ENCODE measurements at regions not wholly inside any gene's neighbourhood (a gene's known extent, or its start where the extent isn't known, plus 50 kb on each side); places are given as distances from the start of the nearest gene placed in this dataset.

GRCh38 chr4:3700736-3701135 lies 65.4 kb upstream of the ADRA2C start:
- Mint-ChIP-seq H3K27ac (no peak overlapping the region), H3K4me1 (no peaks in the 10 kb centered on the region), H3K36me3 (ENCODE audit: low read depth) (no peaks in the 10 kb centered on the region), H3K4me3 (no peak overlapping the region), H3K9me3 (peaks cover 8% of the 10 kb centered on the region), H3K27me3 (peaks cover 4% of the 10 kb centered on the region)
- ChIA-PET POLR2A (no interaction called here), CTCF (no interaction called here)
- no peak for DNase-seq

- Mint-ChIP-seq H3K36me3 (ENCODE audit: low read depth) (no peaks in the 10 kb centered on the region), H3K27me3 (peaks cover 5% of the 10 kb centered on the region), H3K4me1 (no peaks in the 10 kb centered on the region), H3K27ac (no peak overlapping the region), H3K9me3 (peaks cover 8% of the 10 kb centered on the region), H3K4me3 (no peak overlapping the region)
- ChIA-PET POLR2A (no interaction called here), CTCF (no interaction called here)
- DNase-seq = no peak
These were observed 66.0 kb upstream of the ADRA2C start for GRCh38 chr4:3700223-3700622.

DNA sequence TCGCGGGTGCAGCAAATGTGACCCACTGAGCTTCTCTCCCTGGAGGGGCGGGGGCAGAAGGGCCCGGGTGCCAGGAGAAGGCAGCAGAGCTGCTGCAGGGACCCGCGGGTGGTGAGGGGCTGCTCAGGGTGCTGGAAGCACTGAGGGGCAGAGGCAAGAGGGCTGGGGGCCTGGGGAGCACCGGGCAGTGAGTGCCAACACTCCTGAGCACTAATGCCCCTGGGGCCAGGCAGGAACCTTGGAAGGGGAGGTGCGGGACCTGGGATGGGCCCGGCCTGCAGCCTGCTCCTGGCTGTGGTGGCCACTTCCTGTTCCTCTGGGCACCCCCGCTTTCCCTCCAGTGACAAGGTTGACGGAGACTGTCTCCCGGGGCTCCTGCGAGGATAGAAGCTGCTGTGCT lies 66.5 kb upstream of the ADRA2C start:
- ChIA-PET CTCF (no interaction called here), POLR2A (no interaction called here)
- peaks cover 8% of the 10 kb centered on the region for H3K9me3 Mint-ChIP-seq
- H3K27ac Mint-ChIP-seq = no peak overlapping the region
- H3K36me3 Mint-ChIP-seq (ENCODE audit: low read depth) = no peaks in the 10 kb centered on the region
- no peaks in the 10 kb centered on the region for H3K4me1 Mint-ChIP-seq
- no peak overlapping the region for H3K4me3 Mint-ChIP-seq
- DNase-seq = no peak
- H3K27me3 Mint-ChIP-seq = peaks cover 7% of the 10 kb centered on the region

DNA sequence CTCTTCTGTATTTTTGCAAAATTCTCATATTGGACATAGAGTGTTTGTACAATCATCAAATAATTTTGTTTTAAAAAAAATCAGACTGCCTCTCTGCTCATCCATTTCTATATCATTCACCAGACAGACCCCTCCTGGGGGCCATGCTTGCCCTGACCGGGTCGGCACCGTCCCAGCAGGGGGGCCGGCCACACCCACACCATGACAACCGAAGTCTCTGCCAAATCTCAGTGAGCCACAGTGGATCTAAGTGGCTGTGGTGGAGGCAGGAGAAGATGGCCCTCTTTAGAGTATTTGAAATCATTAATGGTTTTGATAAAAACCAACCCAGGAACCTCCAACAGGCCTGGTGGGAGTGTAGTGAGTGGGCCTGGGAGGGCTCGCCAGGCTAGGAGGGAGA lies 66.9 kb upstream of the ADRA2C start:
- no peak for DNase-seq
- no peak overlapping the region for H3K27ac Mint-ChIP-seq
- ChIA-PET CTCF (no interaction called here), POLR2A (no interaction called here)
- no peaks in the 10 kb centered on the region for H3K4me1 Mint-ChIP-seq
- H3K9me3 Mint-ChIP-seq = peaks cover 8% of the 10 kb centered on the region
- peaks cover 7% of the 10 kb centered on the region for H3K27me3 Mint-ChIP-seq
- H3K4me3 Mint-ChIP-seq = no peak overlapping the region
- no peaks in the 10 kb centered on the region for H3K36me3 Mint-ChIP-seq (ENCODE audit: low read depth)

DNA sequence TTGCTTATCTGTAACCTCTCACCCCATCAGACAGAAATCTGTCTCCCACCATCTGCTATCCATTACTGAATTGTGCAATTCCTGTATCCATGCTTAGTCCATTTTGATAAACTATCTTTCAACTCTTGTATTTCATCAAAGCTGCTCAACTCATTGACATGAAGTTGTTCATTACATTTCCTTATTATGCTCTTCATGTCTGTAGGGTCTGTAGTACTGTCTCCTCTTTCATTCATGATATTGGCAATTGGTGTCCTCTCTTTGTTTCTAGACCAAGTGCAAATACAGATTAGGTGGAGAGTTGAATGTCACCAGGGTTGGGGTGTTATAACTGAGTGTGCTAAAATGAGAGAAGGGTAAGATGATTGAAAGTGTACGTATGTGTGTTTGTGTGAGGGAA lies 69.2 kb upstream of the ADRA2C start:
- Mint-ChIP-seq H3K4me3 (no peak overlapping the region), H3K4me1 (no peaks in the 10 kb centered on the region), H3K9me3 (peaks cover 8% of the 10 kb centered on the region), H3K36me3 (ENCODE audit: low read depth) (no peaks in the 10 kb centered on the region), H3K27me3 (peaks cover 7% of the 10 kb centered on the region), H3K27ac (no peak overlapping the region)
- CTCF ChIA-PET = no interaction called here
- no peak for DNase-seq
- POLR2A ChIA-PET = no interaction called here

GRCh38 chr4:3690551-3691152 lies 75.5 kb upstream of the ADRA2C start:
- Mint-ChIP-seq H3K36me3 (ENCODE audit: low read depth) (no peaks in the 10 kb centered on the region), H3K27ac (no peak overlapping the region), H3K4me1 (no peaks in the 10 kb centered on the region), H3K4me3 (no peak overlapping the region), H3K27me3 (peaks cover 3% of the 10 kb centered on the region), H3K9me3 (no peaks in the 10 kb centered on the region)
- ChIA-PET POLR2A (no interaction called here), CTCF (no interaction called here)
- no peak for DNase-seq

GRCh38 chr4:3689576-3690550 lies 76.3 kb upstream of the ADRA2C start:
- DNase-seq = no peak
- no peaks in the 10 kb centered on the region for H3K27me3 Mint-ChIP-seq
- no peaks in the 10 kb centered on the region for H3K36me3 Mint-ChIP-seq (ENCODE audit: low read depth)
- H3K4me1 Mint-ChIP-seq = no peaks in the 10 kb centered on the region
- no peaks in the 10 kb centered on the region for H3K9me3 Mint-ChIP-seq
- H3K4me3 Mint-ChIP-seq = no peak overlapping the region
- H3K27ac Mint-ChIP-seq = no peak overlapping the region
- POLR2A ChIA-PET = no interaction called here
- CTCF ChIA-PET = no interaction called here

DNA sequence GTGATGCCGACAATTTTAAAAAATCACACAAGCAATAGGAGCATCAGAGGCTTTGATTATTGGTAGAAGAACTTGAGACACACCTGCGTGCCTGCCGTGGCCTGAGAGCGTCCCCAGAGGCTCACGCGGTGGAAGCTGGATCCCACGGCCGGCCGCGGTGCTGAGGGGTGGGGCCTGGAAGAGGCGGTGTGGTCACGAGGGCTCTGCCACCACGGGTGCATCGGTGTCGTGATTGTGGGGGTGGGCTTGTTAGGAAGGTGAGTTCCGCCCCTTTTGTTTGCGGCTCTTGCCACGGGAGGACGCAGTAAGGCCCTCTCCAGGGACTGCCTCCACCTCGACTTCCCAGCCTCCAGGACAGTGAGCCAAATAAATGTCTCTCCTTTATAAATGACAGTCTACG lies 77.2 kb upstream of the ADRA2C start:
- Mint-ChIP-seq H3K36me3 (ENCODE audit: low read depth) (no peaks in the 10 kb centered on the region), H3K27me3 (no peaks in the 10 kb centered on the region), H3K4me3 (no peak overlapping the region), H3K9me3 (no peaks in the 10 kb centered on the region), H3K27ac (no peak overlapping the region), H3K4me1 (no peaks in the 10 kb centered on the region)
- CTCF ChIA-PET = no interaction called here
- POLR2A ChIA-PET = no interaction called here
- no peak for DNase-seq

- no peak for DNase-seq
- Mint-ChIP-seq H3K4me1 (no peaks in the 10 kb centered on the region), H3K27me3 (no peaks in the 10 kb centered on the region), H3K27ac (no peak overlapping the region), H3K36me3 (ENCODE audit: low read depth) (no peaks in the 10 kb centered on the region), H3K4me3 (no peak overlapping the region), H3K9me3 (no peaks in the 10 kb centered on the region)
- ChIA-PET CTCF (no interaction called here), POLR2A (no interaction called here)
These were observed 77.9 kb upstream of the ADRA2C start for GRCh38 chr4:3688018-3688998.

GRCh38 chr4:3687538-3687937 lies 78.6 kb upstream of the ADRA2C start:
- Mint-ChIP-seq H3K36me3 (ENCODE audit: low read depth) (no peaks in the 10 kb centered on the region), H3K27ac (no peak overlapping the region), H3K4me1 (no peaks in the 10 kb centered on the region), H3K27me3 (no peaks in the 10 kb centered on the region), H3K9me3 (no peaks in the 10 kb centered on the region), H3K4me3 (no peak overlapping the region)
- no peak for DNase-seq
- POLR2A ChIA-PET = no interaction called here
- CTCF ChIA-PET = interaction anchor here (0.7 kb wide), 1 partner anchor 43 kb away, joined by 3 read pairs; no protein-coding TSS in a partner anchor

DNA sequence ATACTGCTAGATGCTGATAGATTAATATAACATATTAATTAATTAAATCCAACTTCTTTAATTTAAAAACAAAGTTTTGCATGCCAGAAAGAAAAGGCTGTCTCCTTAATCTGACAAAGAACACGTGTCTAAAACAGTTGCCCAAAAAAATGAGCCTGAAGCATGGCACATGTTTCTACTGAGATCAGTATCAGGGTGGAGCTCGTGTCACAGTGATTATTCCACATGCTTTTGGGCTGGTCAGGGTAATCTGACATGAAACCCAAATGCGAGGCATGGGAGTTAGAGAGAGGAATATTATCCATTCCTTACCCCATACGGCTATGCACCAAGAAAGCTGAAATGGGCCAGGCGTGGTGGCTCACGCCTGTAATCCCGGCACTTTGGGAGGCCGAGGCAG lies 79.4 kb upstream of the ADRA2C start:
- no peak overlapping the region for H3K27ac Mint-ChIP-seq
- H3K9me3 Mint-ChIP-seq = no peaks in the 10 kb centered on the region
- CTCF ChIA-PET = no interaction called here
- no peaks in the 10 kb centered on the region for H3K36me3 Mint-ChIP-seq (ENCODE audit: low read depth)
- POLR2A ChIA-PET = no interaction called here
- H3K27me3 Mint-ChIP-seq = no peaks in the 10 kb centered on the region
- no peak overlapping the region for H3K4me3 Mint-ChIP-seq
- no peak for DNase-seq
- H3K4me1 Mint-ChIP-seq = no peaks in the 10 kb centered on the region

DNA sequence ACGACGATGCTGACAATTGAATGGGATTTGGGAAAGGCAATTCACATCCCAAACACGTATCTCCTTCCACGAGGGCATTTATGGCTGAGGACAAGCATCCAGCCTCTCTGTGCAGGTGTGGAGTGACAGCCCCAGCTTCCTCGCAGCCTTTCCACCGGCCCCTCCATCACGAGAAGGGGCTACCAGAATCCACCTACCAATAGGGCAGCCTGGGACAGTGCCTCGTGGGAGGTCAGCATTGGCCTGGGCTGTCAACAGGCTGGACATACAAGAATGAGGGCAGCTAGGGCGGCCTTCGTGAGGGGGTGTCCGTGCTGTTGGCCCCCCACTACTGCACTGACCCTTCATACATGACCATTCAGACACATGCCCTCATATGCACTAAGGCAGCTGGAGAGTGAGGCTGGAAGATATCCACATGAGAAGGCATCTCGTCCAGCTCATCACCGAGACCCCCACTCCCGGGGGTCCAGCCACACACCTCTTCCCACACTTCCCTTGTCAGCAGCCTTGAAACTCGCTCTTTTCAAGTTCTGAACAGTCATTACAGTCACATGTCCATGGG lies 81.0 kb upstream of the ADRA2C start:
- DNase-seq = no peak
- ChIA-PET POLR2A (no interaction called here), CTCF (no interaction called here)
- no peaks in the 10 kb centered on the region for H3K4me1 Mint-ChIP-seq
- no peaks in the 10 kb centered on the region for H3K9me3 Mint-ChIP-seq
- H3K36me3 Mint-ChIP-seq (ENCODE audit: low read depth) = no peaks in the 10 kb centered on the region
- H3K27me3 Mint-ChIP-seq = no peaks in the 10 kb centered on the region
- no peak overlapping the region for H3K27ac Mint-ChIP-seq
- no peak overlapping the region for H3K4me3 Mint-ChIP-seq

DNA sequence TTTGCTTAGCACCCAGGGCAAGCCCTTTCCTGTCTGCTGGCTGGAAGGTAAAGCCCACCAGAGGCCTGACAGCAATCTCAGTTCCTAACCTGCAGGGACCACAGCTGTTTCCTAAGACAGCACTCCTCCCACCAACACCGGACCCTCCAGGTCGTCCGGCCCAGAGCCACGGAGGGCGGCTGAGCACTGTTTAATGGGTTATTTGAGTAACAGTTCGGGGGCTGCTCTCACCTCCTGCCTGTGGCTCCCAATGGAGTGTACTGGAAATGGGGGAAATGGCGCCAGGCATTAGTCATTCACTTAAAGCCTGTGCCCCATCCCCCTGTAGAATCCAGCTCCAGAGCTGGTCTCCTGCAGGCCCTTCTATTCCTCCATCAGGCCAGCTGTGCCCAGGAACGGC lies 81.6 kb upstream of the ADRA2C start:
- DNase-seq = no peak
- H3K27ac Mint-ChIP-seq = no peak overlapping the region
- no peaks in the 10 kb centered on the region for H3K36me3 Mint-ChIP-seq (ENCODE audit: low read depth)
- no peaks in the 10 kb centered on the region for H3K27me3 Mint-ChIP-seq
- H3K4me1 Mint-ChIP-seq = no peaks in the 10 kb centered on the region
- no peak overlapping the region for H3K4me3 Mint-ChIP-seq
- ChIA-PET POLR2A (no interaction called here), CTCF (no interaction called here)
- H3K9me3 Mint-ChIP-seq = no peaks in the 10 kb centered on the region

All from activated CD4-positive, alpha-beta T cell treated with anti-CD3 and anti-CD28 coated beads, Interleukin-2, amount 10 ng/mL, durations not matched to agents 7 days and 5 days (primary cell).